IMR-90 (cell line): ENCODE measurements at regions not wholly inside any gene's neighbourhood (a gene's known extent, or its start where the extent isn't known, plus 50 kb on each side); places are given as distances from the start of the nearest gene placed in this dataset.

Experiments used
- ATAC-seq: fragments of 200-7000 bp; cut with Tn5 transposase; 2 replicates; pipeline ENCODE4 v1.9.1; 2020; ENCODE audit warnings: low read depth, mild to moderate bottlenecking, moderate library complexity
- BruUV-seq: library from RNA; stranded (reverse); fragments of 400-500 nt; replicated peaks from 2 replicates; lab custom pipeline; 2021; lab: Mats Ljungman, UMichigan
- CTCF ChIA-PET: fragments of 300-600 bp; formaldehyde crosslinking; extraction: SDS; loops from one replicate; lab custom pipeline; 2021; ENCODE audit warnings: antibody characterized with exemption; lab: Yijun Ruan, JAX
- POLR2A ChIA-PET: fragments of 300-600 bp; sonication (Branson Sonifier 250); formaldehyde crosslinking; loops from one replicate; lab custom pipeline; 2022; ENCODE audit warnings: antibody characterized with exemption; ENCODE audit not compliant: unreplicated experiment; lab: Charles Lee
- DNase-seq: peaks from one replicate; pipeline ENCODE4 v3.0.0; 2013
- H2AFZ ChIP-seq: replicated peaks from 2 replicates; pipeline ENCODE3; 2013; ENCODE audit warnings: low read length, mild to moderate bottlenecking; ENCODE audit not compliant: poor library complexity
- H2AK5ac ChIP-seq: 2 replicates; pipeline ENCODE4 v1.6.1; 2013; ENCODE audit warnings: low read depth, low read length, inconsistent platforms
- H2AK9ac ChIP-seq: replicated peaks from 2 replicates; pipeline ENCODE3; 2013; ENCODE audit warnings: mild to moderate bottlenecking, low read depth, low read length, moderate library complexity; ENCODE audit not compliant: poor library complexity
- H2BK120ac ChIP-seq: 2 replicates; pipeline ENCODE4 v1.6.1; 2013; ENCODE audit warnings: low read depth, low read length, inconsistent platforms
- H2BK15ac ChIP-seq: 3 replicates; pipeline ENCODE4 v1.6.1; 2013; ENCODE audit warnings: low read depth, low read length, inconsistent platforms
- H2BK20ac ChIP-seq: 2 replicates; pipeline ENCODE4 v1.6.1; 2013; ENCODE audit warnings: low read depth, mild to moderate bottlenecking, inconsistent platforms, low read length, moderate library complexity
- H2BK5ac ChIP-seq: 2 replicates; pipeline ENCODE4 v1.6.1; 2013; ENCODE audit warnings: mild to moderate bottlenecking, low read depth, low read length, inconsistent platforms; ENCODE audit not compliant: poor library complexity, severe bottlenecking
- H3K14ac ChIP-seq: replicated peaks from 2 replicates; pipeline ENCODE4 v1.6.1; 2013; ENCODE audit warnings: low read depth, low read length, inconsistent platforms
- H3K18ac ChIP-seq: 2 replicates; pipeline ENCODE4 v1.6.1; 2013; ENCODE audit warnings: low read depth, low read length, control low read depth
- H3K23ac ChIP-seq: 2 replicates; pipeline ENCODE4 v1.6.1; 2013; ENCODE audit warnings: low read depth, low read length, inconsistent platforms
- H3K27ac ChIP-seq: 2 replicates; pipeline ENCODE4 v1.5.1; 2013; ENCODE audit warnings: mild to moderate bottlenecking, control low read depth, low read length; ENCODE audit not compliant: insufficient read depth
- H3K27me3 ChIP-seq: 2 replicates; pipeline ENCODE4 v1.6.1; 2013; ENCODE audit warnings: low read length; ENCODE audit not compliant: control insufficient read depth, insufficient read depth
- H3K36me3 ChIP-seq: 2 replicates; pipeline ENCODE4 v1.6.1; 2013; ENCODE audit warnings: low read length, mixed read lengths; ENCODE audit not compliant: control insufficient read depth, insufficient read depth
- H3K4ac ChIP-seq: 2 replicates; pipeline ENCODE4 v1.6.1; 2013; ENCODE audit warnings: low read depth, low read length, inconsistent platforms
- H3K4me1 ChIP-seq: 2 replicates; pipeline ENCODE4 v1.6.1; 2013; ENCODE audit warnings: low read length, mixed read lengths; ENCODE audit not compliant: control insufficient read depth, insufficient read depth
- H3K4me2 ChIP-seq: 2 replicates; pipeline ENCODE4 v1.6.1; 2013; ENCODE audit warnings: low read depth, mild to moderate bottlenecking, control low read depth, low read length, moderate library complexity
- H3K4me3 ChIP-seq: 2 replicates; pipeline ENCODE4 v1.5.1; 2013; ENCODE audit warnings: low read depth, mild to moderate bottlenecking, control low read depth, low read length, moderate library complexity; ENCODE audit not compliant: insufficient read depth
- H3K56ac ChIP-seq: 2 replicates; pipeline ENCODE4 v1.6.1; 2013; ENCODE audit warnings: low read length, inconsistent platforms; ENCODE audit not compliant: insufficient read depth; ENCODE audit errors: extremely low read depth
- H3K79me1 ChIP-seq, 2 experiments: 2 replicates each; pipeline ENCODE4 v1.6.1; 2013; ENCODE audit warnings: low read length in 2 of 2, inconsistent platforms in 1 of 2, low read depth in 1 of 2
- H3K9ac ChIP-seq: 2 replicates; pipeline ENCODE4 v1.6.1; 2013; ENCODE audit warnings: low read depth, low read length, control low read depth
- H3K9me1 ChIP-seq: 2 replicates; pipeline ENCODE4 v1.6.1; 2013; ENCODE audit warnings: low read length, inconsistent platforms; ENCODE audit not compliant: insufficient read depth
- H3K9me3 ChIP-seq: 2 replicates; pipeline ENCODE4 v1.6.1; 2013; ENCODE audit warnings: low read length; ENCODE audit not compliant: control insufficient read depth, insufficient read depth
- H4K20me1 ChIP-seq: 2 replicates; pipeline ENCODE4 v1.6.1; 2013; ENCODE audit warnings: low read length, inconsistent platforms; ENCODE audit not compliant: insufficient read depth
- H4K5ac ChIP-seq: 2 replicates; pipeline ENCODE4 v1.6.1; 2013; ENCODE audit warnings: mild to moderate bottlenecking, low read depth, low read length, control low read depth
- H4K8ac ChIP-seq, 2 experiments: 2 replicates each; pipeline ENCODE4 v1.6.1; 2013; ENCODE audit warnings: low read depth in 2 of 2, low read length in 2 of 2, control low read depth in 1 of 2, inconsistent platforms in 1 of 2
- H4K91ac ChIP-seq: 2 replicates; pipeline ENCODE4 v1.6.1; 2013; ENCODE audit warnings: low read depth, low read length, inconsistent platforms; ENCODE audit not compliant: insufficient read depth
- BHLHE40 ChIP-seq: fragments of 150-350 bp; IDR thresholded peaks from 2 replicates; pipeline ENCODE4 v1.6.1; 2016; ENCODE audit warnings: mild to moderate bottlenecking, low read depth, low read length
- CEBPB ChIP-seq: IDR thresholded peaks from 2 replicates; pipeline ENCODE4 v1.6.1; 2012; ENCODE audit warnings: low read depth, low read length, improper control_type of control experiment
- CHD1 ChIP-seq: IDR thresholded peaks from 2 replicates; pipeline ENCODE4 v1.6.1; 2012; ENCODE audit warnings: low read depth, low read length, improper control_type of control experiment
- FOS ChIP-seq: fragments of 150-350 bp; IDR thresholded peaks from 2 replicates; pipeline ENCODE4 v1.6.1; 2016; ENCODE audit warnings: low read depth, low read length
- MAZ ChIP-seq: IDR thresholded peaks from 2 replicates; pipeline ENCODE4 v1.6.1; 2012; ENCODE audit warnings: low read depth, mild to moderate bottlenecking, low read length, improper control_type of control experiment, moderate library complexity, borderline replicate concordance
- RAD21 ChIP-seq: IDR thresholded peaks from 2 replicates; pipeline ENCODE4 v1.6.1; 2012; ENCODE audit warnings: low read length, improper control_type of control experiment
- USF2 ChIP-seq: fragments of 150-350 bp; IDR thresholded peaks from 2 replicates; pipeline ENCODE4 v1.6.1; 2017; ENCODE audit warnings: mild to moderate bottlenecking, antibody characterized with exemption, low read length, low read depth
- WGBS, 2 experiments: methylation state at CpG; one replicate each; pipeline versions ENCODE4 v1.1.5 to v1.1.7; 2013; ENCODE audit warnings: missing lambda C conversion rate in 2 of 2; ENCODE audit not compliant: insufficient read length in 1 of 2; ENCODE audit errors: extremely low coverage in 2 of 2; 5-methylcytosine and 5-hydroxymethylcytosine counted together
- dilution Hi-C: fragments of 300-500 bp; cut with HindIII; formaldehyde crosslinking; loops from one replicate; pipeline ENCODE4 v1.14.3; 2018; ENCODE audit warnings: low sequenced_read_pairs; ENCODE audit not compliant: unreplicated experiment
- in situ Hi-C: fragments of 300-500 bp; cut with MboI; formaldehyde crosslinking; loops from 3 replicates; pipeline ENCODE4 v1.14.3; 2019; ENCODE audit warnings: low sequenced_read_pairs, inconsistent platforms, mixed read lengths
- intact Hi-C: fragments of 100-400 bp; cut with micrococcal nuclease; formaldehyde crosslinking; loops from 2 replicates; pipeline ENCODE4 v1.10.0; 2022
- TF ChIP-seq, protein P1 (sequence below): fragments of 150-350 bp; IDR thresholded peaks from 2 replicates; pipeline ENCODE4 v1.6.1; 2016; ENCODE audit warnings: low read depth, mild to moderate bottlenecking, low read length, moderate library complexity, borderline replicate concordance
- TF ChIP-seq, protein P2 (sequence below): conservative IDR thresholded peaks from 2 replicates; pipeline ENCODE4 v1.5.1; 2012; ENCODE audit warnings: mild to moderate bottlenecking, low read depth, low read length, improper control_type of control experiment

DNA sequence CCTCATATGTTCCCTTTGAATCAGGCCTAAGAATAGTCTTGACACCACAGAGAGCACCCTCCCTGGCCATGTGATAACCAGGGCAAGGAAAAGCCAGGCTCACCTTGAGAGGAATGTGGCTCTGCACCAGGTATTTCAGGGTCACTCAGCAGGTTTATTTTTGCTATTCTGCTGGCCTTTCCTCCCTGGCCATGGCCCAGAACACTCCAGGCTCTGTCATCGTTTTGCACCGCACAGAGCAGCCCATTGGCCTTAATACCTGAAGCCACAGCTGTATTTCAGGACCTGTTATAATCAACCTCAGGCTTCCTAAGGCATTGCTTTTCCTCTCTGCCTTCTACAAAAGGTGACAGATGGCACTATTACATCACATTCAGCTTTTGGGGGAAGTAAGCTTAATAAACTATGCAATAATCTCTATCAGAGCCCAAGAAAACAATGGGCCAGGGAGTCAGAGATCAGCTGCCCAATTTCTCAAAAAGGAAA, 668.3 kb downstream of the IRS1 start:
- H3K18ac ChIP-seq, result no peak overlapping the region
- H3K9me3 ChIP-seq, result no peaks in the 10 kb centered on the region
- TF ChIP-seq CHD1 (no peak), MAZ (no peak), CEBPB (no peak), USF2 (no peak), BHLHE40 (no peak), FOS (no peak), RAD21 (no peak)
- TF ChIP-seq, protein P1, sequence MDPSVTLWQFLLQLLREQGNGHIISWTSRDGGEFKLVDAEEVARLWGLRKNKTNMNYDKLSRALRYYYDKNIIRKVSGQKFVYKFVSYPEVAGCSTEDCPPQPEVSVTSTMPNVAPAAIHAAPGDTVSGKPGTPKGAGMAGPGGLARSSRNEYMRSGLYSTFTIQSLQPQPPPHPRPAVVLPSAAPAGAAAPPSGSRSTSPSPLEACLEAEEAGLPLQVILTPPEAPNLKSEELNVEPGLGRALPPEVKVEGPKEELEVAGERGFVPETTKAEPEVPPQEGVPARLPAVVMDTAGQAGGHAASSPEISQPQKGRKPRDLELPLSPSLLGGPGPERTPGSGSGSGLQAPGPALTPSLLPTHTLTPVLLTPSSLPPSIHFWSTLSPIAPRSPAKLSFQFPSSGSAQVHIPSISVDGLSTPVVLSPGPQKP, result no peak
- TF ChIP-seq, protein P2, sequence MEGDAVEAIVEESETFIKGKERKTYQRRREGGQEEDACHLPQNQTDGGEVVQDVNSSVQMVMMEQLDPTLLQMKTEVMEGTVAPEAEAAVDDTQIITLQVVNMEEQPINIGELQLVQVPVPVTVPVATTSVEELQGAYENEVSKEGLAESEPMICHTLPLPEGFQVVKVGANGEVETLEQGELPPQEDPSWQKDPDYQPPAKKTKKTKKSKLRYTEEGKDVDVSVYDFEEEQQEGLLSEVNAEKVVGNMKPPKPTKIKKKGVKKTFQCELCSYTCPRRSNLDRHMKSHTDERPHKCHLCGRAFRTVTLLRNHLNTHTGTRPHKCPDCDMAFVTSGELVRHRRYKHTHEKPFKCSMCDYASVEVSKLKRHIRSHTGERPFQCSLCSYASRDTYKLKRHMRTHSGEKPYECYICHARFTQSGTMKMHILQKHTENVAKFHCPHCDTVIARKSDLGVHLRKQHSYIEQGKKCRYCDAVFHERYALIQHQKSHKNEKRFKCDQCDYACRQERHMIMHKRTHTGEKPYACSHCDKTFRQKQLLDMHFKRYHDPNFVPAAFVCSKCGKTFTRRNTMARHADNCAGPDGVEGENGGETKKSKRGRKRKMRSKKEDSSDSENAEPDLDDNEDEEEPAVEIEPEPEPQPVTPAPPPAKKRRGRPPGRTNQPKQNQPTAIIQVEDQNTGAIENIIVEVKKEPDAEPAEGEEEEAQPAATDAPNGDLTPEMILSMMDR, result no peak
- H3K27me3 ChIP-seq, result no peaks in the 10 kb centered on the region
- no peaks in the 10 kb centered on the region for H3K79me1 ChIP-seq
- DNase-seq, result no peak
- no peak overlapping the region for H4K5ac ChIP-seq
- H2BK5ac ChIP-seq, result no peak overlapping the region
- H4K8ac ChIP-seq, result no peak overlapping the region
- ChIA-PET POLR2A (no interaction called here), CTCF (no interaction called here)
- dilution Hi-C loops (no loop called here), in situ Hi-C loops (no loop called here), intact Hi-C loops (no loop called here)
- H2BK120ac ChIP-seq, result no peak overlapping the region
- no peak overlapping the region for H2BK20ac ChIP-seq
- H3K4me2 ChIP-seq, result no peak overlapping the region
- H3K4me1 ChIP-seq, result no peaks in the 10 kb centered on the region
- H2AFZ ChIP-seq, result no peak overlapping the region
- H3K56ac ChIP-seq, result no peak overlapping the region
- H3K36me3 ChIP-seq, result no peaks in the 10 kb centered on the region
- no peak overlapping the region for H3K4me3 ChIP-seq
- no peak overlapping the region for H2AK9ac ChIP-seq
- H3K9me1 ChIP-seq, result no peaks in the 10 kb centered on the region
- H4K91ac ChIP-seq, result no peak overlapping the region
- no peak overlapping the region for H3K14ac ChIP-seq
- H2BK15ac ChIP-seq, result no peak overlapping the region
- no peak for ATAC-seq
- H3K4ac ChIP-seq, result no peak overlapping the region
- no CpG with 5 or more reads among the region's 2 CpGs for WGBS, 2 experiments
- no TSS peak for BruUV-seq
- H3K27ac ChIP-seq, result no peak overlapping the region
- H4K20me1 ChIP-seq, result no peaks in the 10 kb centered on the region
- no peak overlapping the region for H3K9ac ChIP-seq
- H2AK5ac ChIP-seq, result no peak overlapping the region
- no peak overlapping the region for H3K23ac ChIP-seq
